Activated T-cell treated with anti-CD3 and anti-CD28 coated beads for 48 hours (primary cell): ENCODE measurements at regions not wholly inside any gene's neighbourhood (a gene's known extent, or its start where the extent isn't known, plus 50 kb on each side); places are given as distances from the start of the nearest gene placed in this dataset.

Source experiments
- DNase-seq: peaks from one replicate; pipeline ENCODE4 v3.0.0-alpha.2; 2020; ENCODE audit warnings: low read depth

- no peak for DNase-seq
Observed at GRCh38 chr20:7415427-7415826, 524.8 kb downstream of the HAO1 start.

- no peak for DNase-seq
Observed at GRCh38 chr20:7416382-7416781, 523.9 kb downstream of the HAO1 start.

- no peak for DNase-seq
Observed at GRCh38 chr20:7420345-7420744, 519.9 kb downstream of the HAO1 start.

- no peak for DNase-seq
Observed at GRCh38 chr20:7426890-7427496, 513.3 kb downstream of the HAO1 start.

GRCh38 chr20:7428946-7429345, 511.3 kb downstream of the HAO1 start:
- DNase-seq = no peak

- no peak for DNase-seq
Observed at GRCh38 chr20:7432612-7433011, 507.6 kb downstream of the HAO1 start.

- no peak for DNase-seq
Observed at GRCh38 chr20:7437311-7437710, 502.9 kb downstream of the HAO1 start.

- no peak for DNase-seq
Observed at GRCh38 chr20:7449269-7449668, 491.0 kb downstream of the HAO1 start.

- no peak for DNase-seq
Observed at GRCh38 chr20:7452890-7453289, 487.4 kb downstream of the HAO1 start.

GRCh38 chr20:7454047-7454446, 486.2 kb downstream of the HAO1 start:
- no peak for DNase-seq

GRCh38 chr20:7458459-7458858, 481.8 kb downstream of the HAO1 start:
- no peak for DNase-seq

- DNase-seq = no peak
Observed at GRCh38 chr20:7459083-7459482, 481.2 kb downstream of the HAO1 start.

GRCh38 chr20:7463290-7463689, 477.0 kb downstream of the HAO1 start:
- DNase-seq = no peak

GRCh38 chr20:7470912-7471311, 469.3 kb downstream of the HAO1 start:
- DNase-seq = no peak

GRCh38 chr20:7490288-7490687, 450.0 kb downstream of the HAO1 start:
- DNase-seq = no peak

GRCh38 chr20:7492257-7492656, 448.0 kb downstream of the HAO1 start:
- DNase-seq = no peak

GRCh38 chr20:7493311-7493710, 446.9 kb downstream of the HAO1 start:
- no peak for DNase-seq

GRCh38 chr20:7496394-7496991, 443.8 kb downstream of the HAO1 start:
- DNase-seq = no peak

GRCh38 chr20:7497985-7498384, 442.3 kb downstream of the HAO1 start:
- DNase-seq = no peak

GRCh38 chr20:7499201-7499600, 441.1 kb downstream of the HAO1 start:
- no peak for DNase-seq

- DNase-seq = no peak
Observed at GRCh38 chr20:7500231-7500663, 440.0 kb downstream of the HAO1 start.

GRCh38 chr20:7503501-7503900, 436.8 kb downstream of the HAO1 start:
- DNase-seq = no peak

GRCh38 chr20:7505152-7505834, 435.0 kb downstream of the HAO1 start:
- DNase-seq = no peak

GRCh38 chr20:7505835-7506221, 434.4 kb downstream of the HAO1 start:
- no peak for DNase-seq
